GM19023 (cell line): ENCODE measurements at regions not wholly inside any gene's neighbourhood (a gene's known extent, or its start where the extent isn't known, plus 50 kb on each side); places are given as distances from the start of the nearest gene placed in this dataset.
"Not testable (repeated sequence)": the region's sequence is repeated elsewhere in the genome, so short reads cannot be mapped to it uniquely, and the experiment has no call there.

Experiments
- ATAC-seq: cut with Tn5 transposase; IDR thresholded peaks from one replicate; pipeline ENCODE4 v1.9.1; 2021; ENCODE audit warnings: mild to moderate bottlenecking, moderate library complexity; ENCODE audit not compliant: unreplicated experiment

GRCh38 chr10:29830531-29831512, 196.1 kb upstream of the SVIL start:
- ATAC-seq = no peak

DNA sequence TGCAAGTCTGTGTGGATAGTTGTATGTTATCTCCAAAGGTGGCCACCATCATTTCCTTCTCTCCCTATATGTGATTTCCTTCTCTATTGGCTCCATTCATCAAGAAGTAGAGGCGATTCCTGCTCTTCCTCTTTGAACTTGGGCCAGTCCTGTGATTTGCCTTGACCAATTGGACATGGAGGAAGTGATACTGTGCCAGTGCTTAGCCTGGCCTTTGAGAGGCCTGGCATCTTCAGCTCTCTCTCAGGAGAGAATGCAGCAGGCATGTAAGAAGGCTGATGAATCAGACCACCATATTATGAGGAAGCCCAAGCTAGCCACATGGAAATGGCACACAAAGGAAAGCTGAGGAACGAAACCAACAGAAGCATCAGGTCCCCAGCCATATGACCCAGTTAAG, 195.0 kb upstream of the SVIL start:
- ATAC-seq = no peak

GRCh38 chr10:29828956-29829355, 194.2 kb upstream of the SVIL start:
- no peak for ATAC-seq

GRCh38 chr10:29828440-29828894, 193.7 kb upstream of the SVIL start:
- no peak for ATAC-seq

GRCh38 chr10:29827512-29827911, 192.7 kb upstream of the SVIL start:
- no peak for ATAC-seq

DNA sequence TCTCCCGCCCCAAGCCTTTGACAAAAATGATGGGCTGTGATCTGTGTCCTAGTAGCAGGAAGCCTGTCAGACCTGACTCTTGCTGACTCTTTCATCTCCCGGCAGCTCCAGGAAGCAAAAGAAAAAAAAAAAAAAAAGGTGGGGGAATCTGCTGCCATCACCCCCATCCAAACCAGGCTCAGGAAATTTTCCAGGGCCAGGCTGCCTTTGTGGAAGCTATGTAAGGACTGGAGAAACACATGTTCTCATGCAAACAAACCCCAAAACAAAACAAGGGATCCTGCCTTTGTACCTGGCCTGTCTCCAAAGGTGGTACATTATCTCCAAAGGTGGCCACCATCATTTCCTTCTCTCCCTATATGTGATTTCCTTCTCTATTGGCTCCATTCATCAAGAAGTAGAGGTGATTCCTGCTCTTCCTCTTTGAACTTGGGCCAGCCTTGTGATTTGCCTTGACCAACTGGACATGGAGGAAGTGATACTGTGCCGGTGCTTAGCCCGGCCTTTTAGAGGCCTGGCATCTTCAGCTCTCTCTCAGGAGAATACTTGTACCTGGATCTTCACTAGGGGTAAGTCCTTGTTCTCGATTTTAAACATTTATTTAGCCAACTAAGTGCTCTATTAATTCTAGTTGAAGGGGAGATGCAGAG, 192.2 kb upstream of the SVIL start:
- ATAC-seq = no peak

DNA sequence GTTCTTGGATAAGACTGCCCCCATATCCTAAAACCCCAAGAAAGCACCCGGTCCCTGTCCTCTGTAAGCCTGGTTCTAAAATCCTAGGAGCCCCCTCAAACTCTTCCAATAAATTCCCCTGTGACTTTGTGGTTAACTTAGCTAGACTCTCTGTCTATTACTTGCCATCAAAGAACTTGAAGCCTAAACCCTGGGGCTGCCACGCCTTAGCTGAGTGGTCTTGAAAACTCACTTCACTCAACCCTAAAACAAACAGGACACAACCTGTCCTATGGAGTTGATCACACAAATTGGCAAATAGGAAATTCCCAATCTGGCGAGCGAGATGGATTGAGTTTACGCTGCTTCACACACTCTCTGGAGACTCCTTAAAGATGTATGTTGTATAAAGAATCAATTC, 191.4 kb upstream of the SVIL start:
- no peak for ATAC-seq

GRCh38 chr10:29823553-29824080, 188.8 kb upstream of the SVIL start:
- ATAC-seq = no peak

DNA sequence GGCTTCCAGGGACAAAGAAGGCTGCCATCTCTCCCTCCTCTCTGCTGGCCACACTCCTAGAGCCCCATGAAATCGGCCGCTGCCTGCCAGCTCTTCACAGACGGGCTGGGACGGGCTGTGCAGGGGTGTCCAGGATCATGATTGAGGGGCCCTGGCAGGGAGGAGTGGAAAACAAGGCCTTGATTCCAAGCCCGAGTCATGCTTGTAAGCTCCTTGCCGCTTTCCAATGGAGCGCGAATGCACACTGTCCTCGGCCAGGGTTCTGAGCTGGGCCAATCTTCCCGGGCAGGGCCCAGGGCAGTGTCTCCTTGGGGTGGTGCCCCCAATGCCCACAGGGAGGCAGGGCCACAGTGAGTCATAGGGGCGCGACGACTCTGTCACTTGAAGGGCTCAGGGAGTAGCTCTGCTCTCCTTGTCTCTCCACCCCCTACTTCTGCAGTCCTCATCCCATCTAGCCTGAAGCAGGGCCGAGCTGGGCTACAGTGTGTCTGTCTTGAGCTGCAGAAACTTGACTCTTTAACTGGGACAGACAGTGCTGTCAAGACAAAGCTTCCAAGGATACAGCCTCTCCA, 186.2 kb upstream of the SVIL start:
- no peak for ATAC-seq

- ATAC-seq = no peak
Measured at GRCh38 chr10:29816801-29817558, 182.2 kb upstream of the SVIL start.

DNA sequence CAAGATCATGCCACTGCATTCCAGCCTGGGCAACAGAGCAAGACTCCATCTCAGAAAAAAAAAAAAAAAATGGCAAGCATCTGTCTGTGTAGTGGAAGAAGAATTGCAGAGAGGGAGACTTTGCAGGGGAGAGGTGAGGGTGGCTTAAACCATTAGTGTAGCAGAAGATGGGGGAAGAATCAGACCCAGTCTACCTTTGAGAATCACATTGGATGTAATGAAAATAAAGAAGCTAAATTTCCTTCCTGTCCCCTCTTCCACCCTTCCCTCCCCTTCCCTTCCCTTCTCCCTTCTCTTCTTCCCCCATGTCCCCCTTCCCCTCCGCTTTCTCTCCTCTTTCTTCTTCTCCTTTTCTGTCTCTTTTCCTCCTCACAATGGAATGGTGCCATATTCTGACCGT, 180.8 kb upstream of the SVIL start:
- ATAC-seq = no peak

DNA sequence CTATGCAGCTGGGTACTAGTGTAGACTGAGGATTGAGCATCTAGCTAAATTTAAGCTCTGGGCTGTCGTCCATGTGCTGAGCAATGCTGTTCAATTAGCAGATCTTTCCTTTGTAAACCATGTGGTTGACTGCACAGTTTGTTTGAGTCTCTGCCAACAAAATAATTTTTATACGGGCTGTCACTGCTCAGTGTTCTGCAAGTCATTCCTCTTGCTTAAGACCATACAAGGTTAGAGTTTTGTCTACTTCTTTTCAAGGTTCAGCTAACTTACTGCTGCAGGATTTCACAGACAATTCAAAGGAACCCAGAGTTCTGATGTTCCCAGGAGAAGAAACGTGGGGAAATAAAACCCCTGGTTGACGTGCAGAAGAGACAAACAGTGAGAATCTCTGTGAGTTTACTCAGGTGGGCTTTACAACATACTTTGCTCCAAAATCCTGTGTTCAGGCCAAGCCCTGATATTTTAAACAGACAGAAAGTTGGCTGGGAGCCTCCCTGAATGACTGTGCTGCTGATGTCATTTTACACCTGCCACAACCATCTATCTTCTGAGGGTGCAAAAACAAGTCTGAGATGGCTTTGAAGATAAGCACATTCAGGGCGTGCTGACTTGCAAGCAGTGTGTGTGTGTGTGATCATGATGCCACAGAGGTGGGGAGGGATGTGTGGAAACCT, 177.1 kb upstream of the SVIL start:
- ATAC-seq = no peak

GRCh38 chr10:29810816-29811215, 176.0 kb upstream of the SVIL start:
- ATAC-seq = no peak

- ATAC-seq = not testable (repeated sequence)
Measured at GRCh38 chr10:29810231-29810630, 175.5 kb upstream of the SVIL start.

GRCh38 chr10:29809383-29809782, 174.6 kb upstream of the SVIL start:
- no peak for ATAC-seq

- ATAC-seq = no peak
Measured at GRCh38 chr10:29807163-29807806, 172.5 kb upstream of the SVIL start.

DNA sequence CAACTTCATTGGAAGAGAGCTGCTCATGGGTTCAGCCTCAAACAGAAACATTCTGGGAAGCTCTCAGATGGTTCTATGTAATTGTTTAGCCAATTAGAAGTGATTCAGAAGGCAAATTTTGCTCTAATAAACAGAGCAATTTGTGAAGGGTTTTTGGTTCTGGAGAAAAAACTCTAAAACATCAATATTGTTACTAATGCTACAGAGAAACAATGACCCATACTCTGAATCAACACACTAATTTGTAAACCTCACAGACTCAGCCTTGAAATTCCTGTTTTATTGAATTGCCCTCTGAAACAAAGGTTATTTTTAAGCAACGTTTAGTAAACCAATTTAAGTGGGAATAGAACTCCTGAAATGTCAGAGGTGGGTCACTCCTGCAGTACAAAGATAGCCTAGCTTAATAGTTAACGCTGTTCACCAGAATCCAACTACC, 171.6 kb upstream of the SVIL start:
- ATAC-seq = no peak

- no peak for ATAC-seq
Measured at GRCh38 chr10:29805134-29805723, 170.5 kb upstream of the SVIL start.
